ENCODE measurements at regions not wholly inside any gene's neighbourhood (a gene's known extent, or its start where the extent isn't known, plus 50 kb on each side); places are given as distances from the start of the nearest gene placed in this dataset.

GRCh38 chr4:72679666-72680065 is 110.6 kb upstream of the ADAMTS3 start:
- Histone ChIP-seq H3K4me1 (ENCODE audit: control insufficient read depth in 1 of 2, insufficient read depth in 2 of 2, low read length in 2 of 2) (no peaks in the 10 kb centered on the region), H2AFZ (ENCODE audit: low read depth, low read length, poor library complexity, severe bottlenecking) (no peak overlapping the region), H3K36me3 (ENCODE audit: control insufficient read depth in 1 of 2, insufficient read depth in 2 of 2, low read length in 2 of 2) (no peaks in the 10 kb centered on the region), H3K4me3 (replicated peaks in 1 of 2; ENCODE audit: low read depth in 1 of 2, low read length in 2 of 2) (no peak overlapping the region), H3K79me2 (ENCODE audit: insufficient read depth, low read length) (no peaks in the 10 kb centered on the region), H3K9me3 (ENCODE audit: control insufficient read depth in 1 of 2, insufficient read depth in 1 of 2, low read depth in 1 of 2, low read length in 2 of 2) (no peaks in the 10 kb centered on the region), H3K4me2 (ENCODE audit: low read length) (no peak overlapping the region), H3K27me3 (ENCODE audit: insufficient read depth, low read length) (no peaks in the 10 kb centered on the region), H3K9me2 (ENCODE audit: insufficient read depth) (no peaks in the 10 kb centered on the region), H3K9ac (ENCODE audit: low read length) (no peak overlapping the region), H3K27ac (ENCODE audit: low read depth, low read length) (no peak overlapping the region), H4K20me1 (ENCODE audit: insufficient read depth) (no peaks in the 10 kb centered on the region)
- DNase-seq (ENCODE audit: low read depth, low spot score): no peak
- ChIA-PET CTCF (no interaction called here), RAD21 (ENCODE audit: low non-redundant PET in 1 of 2, low total read pairs in 2 of 2, uncharacterized antibody in 2 of 2, unreplicated experiment in 2 of 2) (no interaction called here), POLR2A (no interaction called here)
- no TSS peak for BruUV-seq (replicated peaks)
- no peak for ATAC-seq
- no peak for TF ChIP-seq CBX3 (IDR thresholded peaks at IDR 0.05; ENCODE audit: low read depth)
- no peak for TF ChIP-seq ATF3 (IDR thresholded peaks at IDR 0.05)
- TF ChIP-seq RAD21 (IDR thresholded peaks at IDR 0.05; ENCODE audit: low read depth): no peak
- TF ChIP-seq SIN3A (IDR thresholded peaks at IDR 0.05; ENCODE audit: low read depth): no peak
- no peak for TF ChIP-seq ZBTB33 (IDR thresholded peaks at IDR 0.05; ENCODE audit: extremely low read depth, insufficient replicate concordance, low read length)
- no peak for TF ChIP-seq TCF7L2 (IDR thresholded peaks at IDR 0.05; ENCODE audit: borderline replicate concordance, extremely low read depth, insufficient read depth, insufficient read length)
- no peak for TF ChIP-seq EZH2phosphoT487 (IDR thresholded peaks at IDR 0.05; ENCODE audit: borderline replicate concordance)
- TF ChIP-seq CTCF (IDR thresholded peaks at IDR 0.05 in 2 of 3, conservative IDR thresholded peaks at IDR 0.05 in 1 of 3; ENCODE audit: borderline replicate concordance in 1 of 3, insufficient read depth in 1 of 3, low read depth in 2 of 3, low read length in 2 of 3): no peak
- TF ChIP-seq POLR2A (IDR thresholded peaks at IDR 0.05; ENCODE audit: borderline replicate concordance, extremely low read depth, insufficient read depth, insufficient read length): no peak
- no peak for TF ChIP-seq ZFX (IDR thresholded peaks at IDR 0.05)
- TF ChIP-seq SP1 (IDR thresholded peaks at IDR 0.05; ENCODE audit: low read depth): no peak
- intact Hi-C loops (cut with micrococcal nuclease): no loop called here

Data from HCT116 (cell line).